Uterus (tissue), 3 donors: ENCODE measurements at regions not wholly inside any gene's neighbourhood (a gene's known extent, or its start where the extent isn't known, plus 50 kb on each side); places are given as distances from the start of the nearest gene placed in this dataset.
"Not testable (repeated sequence)": the region's sequence is repeated elsewhere in the genome, so short reads cannot be mapped to it uniquely, and the experiment has no call there.

Experiments used
- DNase-seq, 2 donors: peaks; one replicate each; pipeline ENCODE4 v3.0.0-alpha.2; 2019 to 2020
- H3K27ac ChIP-seq, 2 donors: fragments of 200-600 bp; sonication (generic); 1 replicate in 1 of 2; 2 replicates in 1 of 2; pipeline ENCODE4 v1.5.1; 2016 to 2018
- H3K27me3 ChIP-seq, 2 donors: fragments of 200-600 bp; sonication (generic); one replicate each; pipeline ENCODE4 v1.5.1; 2018 to 2019; ENCODE audit warnings: control low read depth in 1 of 2
- H3K36me3 ChIP-seq, 2 donors: fragments of 200-600 bp; sonication (generic); one replicate each; pipeline ENCODE4 v1.5.1; 2019; ENCODE audit warnings: control low read depth in 1 of 2
- H3K4me1 ChIP-seq, 2 donors: fragments of 200-600 bp; sonication (generic); one replicate each; pipeline ENCODE4 v1.5.1; 2018 to 2019; ENCODE audit warnings: control low read depth in 1 of 2
- H3K4me3 ChIP-seq, 2 donors: fragments of 200-600 bp; sonication (generic); 1 replicate in 1 of 2; 2 replicates in 1 of 2; pipeline ENCODE4 v1.5.1; 2018 to 2019; ENCODE audit warnings: mild to moderate bottlenecking in 1 of 2
- H3K9me3 ChIP-seq, 2 donors: fragments of 200-600 bp; sonication (generic); one replicate each; pipeline ENCODE4 v1.5.1; 2019; ENCODE audit warnings: control low read depth in 1 of 2
- POLR2A ChIP-seq, 2 donors: fragments of 450-650 bp; IDR thresholded peaks; one replicate each; pipeline ENCODE4 v1.6.1; 2016; ENCODE audit warnings: antibody characterized with exemption in 2 of 2, mild to moderate bottlenecking in 1 of 2, moderate library complexity in 1 of 2
- intact Hi-C: fragments of 100-400 bp; cut with DNase I; formaldehyde crosslinking; loops from one replicate; pipeline ENCODE4 v1.15.1; 2023; ENCODE audit warnings: low total_unique reads
- TF ChIP-seq, protein P1 (sequence below), 4 experiments: fragments of 200-600 bp in 2 of 4; fragments of 450-650 bp in 2 of 4; sonication (generic) in 2 of 4; IDR thresholded peaks; one replicate each; pipeline ENCODE4 v1.5.1; 2016 to 2019; ENCODE audit warnings: antibody characterized with exemption in 4 of 4, mild to moderate bottlenecking in 2 of 4, moderate library complexity in 1 of 4
- donor health status: DM: yes; HTN: yes; CAD: no.

DNA sequence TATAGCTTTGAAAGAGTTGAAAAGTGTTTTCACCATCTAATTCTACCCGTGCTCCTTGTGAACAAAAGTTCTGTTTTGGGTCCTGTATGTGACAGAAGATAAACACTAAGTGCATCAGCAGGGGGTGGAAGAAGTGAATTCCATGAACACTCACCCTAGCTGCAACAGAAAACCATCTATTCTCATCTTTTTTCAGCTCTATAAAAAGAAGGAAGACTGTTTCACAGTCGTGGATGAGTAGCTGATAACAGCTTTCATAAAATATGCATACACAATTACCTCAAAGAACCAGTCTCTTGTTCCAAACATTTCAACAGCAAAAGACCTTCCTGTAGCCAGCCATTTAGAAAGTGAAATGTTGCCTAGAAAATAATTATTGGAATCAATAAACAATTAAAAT, 281.7 kb upstream of the RASGRP1 start:
- no peak for TF ChIP-seq POLR2A (IDR thresholded peaks at IDR 0.05)
- TF ChIP-seq, protein P1, sequence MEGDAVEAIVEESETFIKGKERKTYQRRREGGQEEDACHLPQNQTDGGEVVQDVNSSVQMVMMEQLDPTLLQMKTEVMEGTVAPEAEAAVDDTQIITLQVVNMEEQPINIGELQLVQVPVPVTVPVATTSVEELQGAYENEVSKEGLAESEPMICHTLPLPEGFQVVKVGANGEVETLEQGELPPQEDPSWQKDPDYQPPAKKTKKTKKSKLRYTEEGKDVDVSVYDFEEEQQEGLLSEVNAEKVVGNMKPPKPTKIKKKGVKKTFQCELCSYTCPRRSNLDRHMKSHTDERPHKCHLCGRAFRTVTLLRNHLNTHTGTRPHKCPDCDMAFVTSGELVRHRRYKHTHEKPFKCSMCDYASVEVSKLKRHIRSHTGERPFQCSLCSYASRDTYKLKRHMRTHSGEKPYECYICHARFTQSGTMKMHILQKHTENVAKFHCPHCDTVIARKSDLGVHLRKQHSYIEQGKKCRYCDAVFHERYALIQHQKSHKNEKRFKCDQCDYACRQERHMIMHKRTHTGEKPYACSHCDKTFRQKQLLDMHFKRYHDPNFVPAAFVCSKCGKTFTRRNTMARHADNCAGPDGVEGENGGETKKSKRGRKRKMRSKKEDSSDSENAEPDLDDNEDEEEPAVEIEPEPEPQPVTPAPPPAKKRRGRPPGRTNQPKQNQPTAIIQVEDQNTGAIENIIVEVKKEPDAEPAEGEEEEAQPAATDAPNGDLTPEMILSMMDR (IDR thresholded peaks at IDR 0.05), result no peak
- no peak for DNase-seq

DNA sequence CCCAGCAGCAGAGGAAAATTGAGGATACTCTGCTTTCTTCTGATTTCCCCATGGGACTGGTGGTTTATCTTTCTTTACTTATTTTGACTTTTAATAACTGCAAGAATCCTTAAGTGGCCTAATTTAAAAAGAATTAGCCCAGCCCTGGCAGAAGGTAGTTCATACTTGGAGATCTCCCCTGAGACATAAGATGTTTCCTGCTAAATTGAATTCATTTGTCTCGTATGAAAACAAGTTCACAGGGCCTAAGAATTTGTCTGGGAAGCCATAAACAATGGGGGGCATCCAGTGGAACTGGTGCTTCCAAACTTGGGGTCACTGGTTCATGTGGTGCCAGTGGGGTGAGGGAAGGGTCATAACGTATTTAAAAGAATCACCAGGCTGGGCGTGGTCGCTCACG, 283.1 kb upstream of the RASGRP1 start:
- no peak for DNase-seq
- Histone ChIP-seq H3K27ac (no peak overlapping the region), H3K4me1 (peaks cover 0 to 11% of the 10 kb centered on the region in 2 donors), H3K9me3 (no peaks in the 10 kb centered on the region), H3K36me3 (no peaks in the 10 kb centered on the region), H3K4me3 (no peak overlapping the region), H3K27me3 (no peaks in the 10 kb centered on the region)
- TF ChIP-seq POLR2A (IDR thresholded peaks at IDR 0.05), result no peak
- TF ChIP-seq, protein P1 (IDR thresholded peaks at IDR 0.05), result no peak
- intact Hi-C loops, result no loop called here

More for the DNA sequence above, 281.7 kb upstream of the RASGRP1 start:
- peak overlapping the region; percentile 27 to 28 for H3K27ac ChIP-seq
- no peaks in the 10 kb centered on the region for H3K27me3 ChIP-seq
- no peak overlapping the region for H3K4me3 ChIP-seq
- peaks cover 0 to 11% of the 10 kb centered on the region in 2 donors for H3K4me1 ChIP-seq
- no peaks in the 10 kb centered on the region for H3K36me3 ChIP-seq
- no peaks in the 10 kb centered on the region for H3K9me3 ChIP-seq
- intact Hi-C loops, result no loop called here

DNA sequence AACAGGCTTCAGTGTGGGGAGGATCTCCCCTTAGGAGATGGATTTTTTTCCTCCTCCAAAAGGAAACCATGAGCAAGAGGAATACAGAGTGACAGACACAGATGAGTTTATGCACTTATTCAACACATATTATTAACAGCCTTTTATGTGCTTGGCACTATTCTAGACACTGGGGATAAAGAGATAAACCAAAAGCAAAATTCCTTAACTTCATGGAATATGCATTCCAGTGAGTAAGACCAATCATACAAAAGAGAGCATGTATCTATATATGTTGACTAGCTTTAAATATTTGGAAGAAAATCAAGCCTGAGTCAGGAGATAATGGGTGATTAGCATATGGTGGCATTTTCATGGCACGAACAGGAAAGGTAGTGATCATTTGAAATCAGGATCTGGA, 284.4 kb upstream of the RASGRP1 start:
- Histone ChIP-seq H3K9me3 (no peaks in the 10 kb centered on the region), H3K27ac (no peak overlapping the region), H3K4me1 (peaks cover 0 to 11% of the 10 kb centered on the region in 2 donors), H3K27me3 (no peaks in the 10 kb centered on the region), H3K4me3 (no peak overlapping the region), H3K36me3 (no peaks in the 10 kb centered on the region)
- TF ChIP-seq, protein P1 (IDR thresholded peaks at IDR 0.05), result no peak
- no peak for TF ChIP-seq POLR2A (IDR thresholded peaks at IDR 0.05)
- DNase-seq, result no peak
- intact Hi-C loops, result no loop called here

DNA sequence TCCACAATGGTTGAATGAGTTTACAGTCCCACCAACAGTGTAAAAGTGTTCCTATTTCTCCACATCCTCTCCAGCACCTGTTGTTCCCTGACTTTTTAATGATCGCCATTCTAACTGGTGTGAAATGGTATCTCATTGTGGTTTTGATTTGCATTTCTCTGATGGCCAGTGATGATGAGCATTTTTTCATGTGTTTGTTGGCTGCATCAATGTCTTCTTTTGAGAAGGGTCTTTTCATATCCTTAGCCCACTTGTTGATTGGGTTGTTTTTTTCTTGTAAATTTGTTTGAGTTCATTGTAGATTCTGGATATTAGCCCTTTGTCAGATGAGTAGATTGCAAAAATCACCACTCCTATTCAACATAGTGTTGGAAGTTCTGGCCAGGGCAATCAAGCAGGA, 287.6 kb upstream of the RASGRP1 start:
- H3K36me3 ChIP-seq, H3K4me3 ChIP-seq, H3K9me3 ChIP-seq, H3K4me1 ChIP-seq, H3K27ac ChIP-seq, H3K27me3 ChIP-seq, DNase-seq, intact Hi-C loops: not testable (repeated sequence)

DNA sequence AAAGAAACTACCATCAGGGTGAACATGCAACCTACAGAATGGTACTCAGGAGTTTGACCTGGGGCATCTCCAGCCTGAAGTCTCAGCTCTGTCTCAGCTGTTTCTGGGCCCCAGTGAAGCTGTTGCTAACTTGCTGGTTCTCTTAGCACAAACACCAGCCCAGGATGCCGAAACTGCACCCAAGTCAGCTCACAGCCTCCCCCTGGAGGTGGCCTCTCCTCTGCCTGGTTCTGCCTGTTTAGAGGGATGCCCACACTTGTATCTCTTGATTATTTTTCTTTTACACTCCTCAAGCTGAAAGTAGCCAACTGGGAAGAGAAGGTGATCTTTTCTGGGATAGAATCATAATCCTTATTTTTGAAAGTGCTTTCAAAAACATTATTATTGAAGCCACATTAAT, 289.0 kb upstream of the RASGRP1 start:
- no peak for DNase-seq
- Histone ChIP-seq H3K4me1 (no peaks in the 10 kb centered on the region), H3K27ac (no peak overlapping the region), H3K4me3 (no peak overlapping the region), H3K36me3 (no peaks in the 10 kb centered on the region), H3K27me3 (no peaks in the 10 kb centered on the region), H3K9me3 (no peaks in the 10 kb centered on the region)
- TF ChIP-seq, protein P1 (IDR thresholded peaks at IDR 0.05), result no peak
- no peak for TF ChIP-seq POLR2A (IDR thresholded peaks at IDR 0.05)
- intact Hi-C loops, result no loop called here

DNA sequence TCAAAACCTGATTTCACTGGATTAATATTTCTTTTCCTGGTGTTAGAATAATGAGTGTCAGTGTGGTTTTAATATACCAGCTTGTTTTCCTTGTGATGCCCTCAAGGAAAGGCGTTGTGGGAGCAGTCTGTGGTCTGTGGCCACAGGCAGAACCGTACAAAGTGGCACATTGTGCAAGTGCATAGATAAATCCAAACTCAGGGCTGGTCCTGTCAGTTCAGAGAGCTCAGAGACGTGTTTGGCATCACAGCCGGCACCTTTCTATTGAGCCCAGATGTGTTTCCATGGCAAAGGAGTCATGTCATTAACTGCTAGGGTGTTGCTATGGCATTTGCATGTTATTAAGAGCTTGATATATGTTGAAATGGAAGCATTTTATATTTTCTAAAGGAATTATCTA, 289.9 kb upstream of the RASGRP1 start:
- intact Hi-C loops, result no loop called here
- Histone ChIP-seq H3K36me3 (no peaks in the 10 kb centered on the region), H3K4me1 (no peaks in the 10 kb centered on the region), H3K27ac (no peak overlapping the region), H3K9me3 (no peaks in the 10 kb centered on the region), H3K27me3 (no peaks in the 10 kb centered on the region), H3K4me3 (no peak overlapping the region)
- DNase-seq, result no peak
- TF ChIP-seq, protein P1 (IDR thresholded peaks at IDR 0.05), result no peak
- no peak for TF ChIP-seq POLR2A (IDR thresholded peaks at IDR 0.05)
